ENCODE measurements at regions not wholly inside any gene's neighbourhood (a gene's known extent, or its start where the extent isn't known, plus 50 kb on each side); places are given as distances from the start of the nearest gene placed in this dataset.

DNA sequence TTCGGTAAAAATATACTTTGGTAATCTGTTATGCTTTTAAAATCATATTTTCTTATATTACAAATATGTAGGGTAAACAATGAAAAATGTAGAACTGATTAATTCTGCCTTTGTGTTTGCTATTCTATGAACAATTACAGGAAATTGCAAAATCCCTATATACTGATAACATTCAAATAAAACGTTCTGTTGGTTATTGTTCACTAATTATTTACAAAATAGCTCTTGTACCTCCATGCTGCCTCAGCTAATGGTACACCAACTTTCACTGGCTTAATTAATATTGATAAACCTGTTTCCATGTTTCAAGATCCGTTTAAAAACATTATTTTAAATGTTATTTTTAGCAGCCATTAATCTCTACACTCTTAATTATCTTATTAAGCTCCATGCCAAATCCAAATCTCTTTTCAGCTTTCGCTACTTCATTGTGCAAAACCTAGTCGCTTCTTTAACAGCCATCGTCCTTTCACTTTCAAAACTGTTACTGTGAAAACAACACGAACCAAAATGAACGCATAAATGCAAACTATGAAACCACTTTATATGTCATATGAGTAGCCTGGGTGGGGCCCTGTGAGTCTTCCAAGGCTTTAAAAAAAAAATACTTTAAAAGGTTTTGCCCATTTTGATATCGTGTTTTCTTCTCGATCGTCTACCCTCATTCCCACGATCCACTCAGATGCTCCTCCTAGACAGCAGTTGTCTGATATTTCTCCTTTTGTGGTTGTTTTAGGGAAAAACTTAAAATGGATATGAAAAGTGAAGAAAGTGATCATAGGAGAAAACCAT is 807.1 kb downstream of the USP25 start:
- TF ChIP-seq, protein P1, sequence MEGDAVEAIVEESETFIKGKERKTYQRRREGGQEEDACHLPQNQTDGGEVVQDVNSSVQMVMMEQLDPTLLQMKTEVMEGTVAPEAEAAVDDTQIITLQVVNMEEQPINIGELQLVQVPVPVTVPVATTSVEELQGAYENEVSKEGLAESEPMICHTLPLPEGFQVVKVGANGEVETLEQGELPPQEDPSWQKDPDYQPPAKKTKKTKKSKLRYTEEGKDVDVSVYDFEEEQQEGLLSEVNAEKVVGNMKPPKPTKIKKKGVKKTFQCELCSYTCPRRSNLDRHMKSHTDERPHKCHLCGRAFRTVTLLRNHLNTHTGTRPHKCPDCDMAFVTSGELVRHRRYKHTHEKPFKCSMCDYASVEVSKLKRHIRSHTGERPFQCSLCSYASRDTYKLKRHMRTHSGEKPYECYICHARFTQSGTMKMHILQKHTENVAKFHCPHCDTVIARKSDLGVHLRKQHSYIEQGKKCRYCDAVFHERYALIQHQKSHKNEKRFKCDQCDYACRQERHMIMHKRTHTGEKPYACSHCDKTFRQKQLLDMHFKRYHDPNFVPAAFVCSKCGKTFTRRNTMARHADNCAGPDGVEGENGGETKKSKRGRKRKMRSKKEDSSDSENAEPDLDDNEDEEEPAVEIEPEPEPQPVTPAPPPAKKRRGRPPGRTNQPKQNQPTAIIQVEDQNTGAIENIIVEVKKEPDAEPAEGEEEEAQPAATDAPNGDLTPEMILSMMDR (IDR thresholded peaks at IDR 0.05): no peak
- TF ChIP-seq POLR2A (IDR thresholded peaks at IDR 0.05) (no peak), EP300 (IDR thresholded peaks at IDR 0.05) (no peak), POLR2AphosphoS5 (IDR thresholded peaks at IDR 0.05) (no peak)

Measured in suprapubic skin (tissue), 4 donors.